Stimulated activated CD4-positive, alpha-beta T cell treated with anti-CD3 and anti-CD28 coated beads, Interleukin-1b, Interleukin-23, amount 100 ng/mL, for 1 hour (primary cell): ENCODE measurements at regions not wholly inside any gene's neighbourhood (a gene's known extent, or its start where the extent isn't known, plus 50 kb on each side); places are given as distances from the start of the nearest gene placed in this dataset.
"Not testable (repeated sequence)": the region's sequence is repeated elsewhere in the genome, so short reads cannot be mapped to it uniquely, and the experiment has no call there.

Experiments used
- DNase-seq, 2 donors: peaks; one replicate each; pipeline ENCODE4 v3.0.0-alpha.2; 2020; ENCODE audit warnings: low read depth in 2 of 2

DNA sequence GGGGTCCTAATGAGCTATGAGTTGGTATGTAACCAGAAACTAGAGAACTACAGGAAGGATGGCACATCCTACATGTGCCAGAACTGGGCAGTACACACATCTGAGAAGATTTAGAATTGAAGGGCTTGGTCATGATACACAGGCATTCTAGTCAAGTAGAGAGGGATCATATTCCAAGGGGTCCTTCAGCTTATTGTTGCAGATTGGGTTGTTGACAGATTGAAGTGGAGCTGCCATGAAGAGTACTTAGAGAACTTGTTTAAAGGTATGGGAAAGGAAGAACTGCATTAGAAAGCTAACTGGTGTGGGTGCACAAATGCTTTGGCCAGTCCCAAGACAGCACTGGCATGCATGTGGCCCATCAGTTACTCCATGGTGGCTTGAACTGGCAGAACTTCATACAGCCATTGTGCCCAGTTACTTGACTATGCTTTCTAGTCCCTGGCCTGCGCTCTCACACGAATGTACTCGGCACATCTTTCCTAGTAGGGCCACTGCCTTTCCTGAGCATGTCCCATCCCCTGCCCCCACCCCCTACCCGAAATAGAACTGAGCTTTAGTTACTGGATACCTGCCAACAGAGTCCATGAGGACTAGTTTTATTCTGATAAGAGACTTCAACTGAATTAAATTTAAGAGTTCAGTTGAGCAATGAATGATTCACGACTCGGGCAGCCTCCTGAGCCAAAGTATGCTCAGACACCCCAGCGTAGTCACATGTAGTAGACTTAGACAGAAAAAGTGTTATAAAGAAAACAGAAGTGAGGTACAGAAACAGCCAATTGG lies 64.0 kb downstream of the CCNG2 start:
- DNase-seq, result no peak

DNA sequence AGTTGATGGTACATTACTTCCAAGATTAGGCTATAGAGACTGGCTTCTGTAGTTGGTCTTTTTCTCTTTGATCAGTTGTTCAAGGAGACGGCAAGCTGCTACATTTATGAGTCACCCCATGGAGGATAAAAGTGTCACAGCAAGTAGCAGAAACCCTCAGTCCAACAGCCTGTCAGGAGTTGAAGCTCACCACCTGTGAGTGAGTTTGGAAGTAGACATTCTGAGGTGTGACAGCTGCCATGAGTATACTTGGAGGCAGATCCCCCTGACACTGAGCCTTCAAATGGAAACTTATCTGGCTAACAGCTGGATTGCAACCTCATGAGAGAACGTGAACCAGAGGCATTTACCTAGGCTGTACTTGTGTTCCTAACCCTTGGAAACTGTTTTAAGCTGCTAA lies 68.0 kb downstream of the CCNG2 start:
- no peak for DNase-seq

DNA sequence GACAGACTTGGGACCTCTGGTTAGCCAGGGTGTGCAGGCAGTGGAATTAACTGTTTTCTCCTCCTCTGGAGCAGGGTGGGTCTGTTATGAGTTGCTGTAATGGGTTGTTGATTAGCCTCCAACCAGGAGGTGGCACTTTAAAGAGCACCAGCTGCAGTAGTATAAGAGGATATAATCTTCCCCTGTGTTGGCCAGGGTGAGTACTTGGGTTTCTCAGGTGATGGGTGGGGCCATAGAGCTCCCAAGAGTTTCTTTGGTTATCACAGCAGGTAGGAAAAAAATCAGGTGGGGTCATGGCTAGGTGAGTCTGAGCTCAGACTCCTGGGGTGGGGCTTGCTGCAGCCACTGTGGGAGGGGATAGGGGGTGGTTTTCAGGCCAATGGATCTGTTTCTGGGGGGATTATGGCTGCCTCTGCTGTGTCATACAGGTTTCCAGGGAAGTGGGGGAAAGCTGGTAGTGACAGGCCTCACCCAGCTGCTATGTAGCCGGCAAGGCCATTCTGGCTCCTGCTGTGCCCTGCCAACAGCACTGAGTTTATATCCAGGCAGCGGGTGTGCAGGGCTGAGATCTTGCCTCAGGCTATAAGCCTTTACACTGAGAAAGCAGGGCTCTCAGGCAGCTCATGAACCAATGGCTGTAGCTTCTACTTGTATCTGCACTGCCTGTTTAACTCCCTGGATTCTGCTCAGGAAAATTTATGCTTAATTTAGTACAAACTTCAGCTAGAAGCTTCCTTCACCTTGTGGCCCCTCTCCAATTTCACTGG lies 70.1 kb downstream of the CCNG2 start:
- no peak for DNase-seq

DNA sequence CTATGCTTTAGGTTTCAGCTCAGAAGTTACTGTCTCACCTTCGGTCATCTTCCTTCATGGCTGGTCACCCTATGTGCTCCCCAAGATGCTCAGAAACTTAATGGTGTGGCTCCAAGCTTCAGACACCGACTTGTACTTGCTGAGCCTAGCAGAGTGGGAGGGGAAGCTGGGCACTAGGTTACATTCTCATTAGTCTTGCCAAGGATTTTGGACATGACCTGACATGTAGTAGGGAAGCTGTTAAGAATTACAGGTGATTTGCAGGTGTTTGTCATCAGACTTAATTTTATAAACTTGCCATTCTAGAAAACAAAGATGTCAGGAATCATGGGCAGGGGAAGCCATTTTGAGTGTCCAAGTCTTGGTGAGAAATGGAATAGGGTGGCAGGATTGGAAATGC lies 72.4 kb downstream of the CCNG2 start:
- DNase-seq, result no peak

DNA sequence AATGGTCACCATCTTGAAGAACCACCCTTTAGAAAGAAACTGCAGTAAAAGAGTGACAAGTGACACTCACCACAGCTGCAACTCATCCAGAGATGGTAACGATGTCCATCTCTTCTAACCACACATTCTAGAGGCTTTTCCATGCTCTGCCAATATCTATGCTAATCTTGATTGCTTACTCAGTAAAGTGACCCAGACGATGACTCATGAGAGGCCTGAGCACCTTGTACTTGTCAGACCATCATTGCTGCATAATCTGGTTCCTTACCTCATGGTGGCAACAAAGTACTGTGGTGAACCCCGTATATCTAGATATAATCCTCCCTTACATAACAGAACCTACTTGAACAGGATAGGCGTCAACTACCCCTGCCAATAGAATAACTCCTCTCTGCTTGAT lies 75.6 kb downstream of the CCNG2 start:
- no peak for DNase-seq

DNA sequence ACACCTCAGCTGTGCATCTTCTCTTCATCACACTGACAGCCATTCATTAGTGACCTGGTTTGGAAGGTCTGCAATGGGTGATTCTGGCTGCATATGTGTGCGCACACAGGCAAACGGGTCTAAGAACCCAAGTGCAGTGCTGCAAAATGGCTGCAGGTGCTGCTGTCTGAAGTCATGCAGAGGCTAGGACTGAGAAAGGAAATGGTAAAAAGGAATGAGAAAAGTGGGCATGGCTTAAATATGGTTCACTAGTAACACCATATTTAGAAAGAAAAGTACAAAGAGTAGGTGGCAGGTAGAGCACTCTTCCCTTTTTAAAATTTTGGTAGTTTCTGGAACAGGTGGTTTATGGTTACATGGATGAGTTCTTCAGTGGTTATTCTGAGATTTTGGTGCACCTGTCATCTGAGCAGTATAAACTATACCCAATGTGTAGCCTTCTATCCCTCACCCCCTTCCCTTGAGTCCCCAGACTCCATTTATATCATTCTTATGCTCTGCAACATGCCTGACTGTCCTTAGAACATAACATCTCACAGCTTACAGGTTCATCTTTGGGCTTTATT lies 78.4 kb downstream of the CCNG2 start:
- DNase-seq, result no peak

DNA sequence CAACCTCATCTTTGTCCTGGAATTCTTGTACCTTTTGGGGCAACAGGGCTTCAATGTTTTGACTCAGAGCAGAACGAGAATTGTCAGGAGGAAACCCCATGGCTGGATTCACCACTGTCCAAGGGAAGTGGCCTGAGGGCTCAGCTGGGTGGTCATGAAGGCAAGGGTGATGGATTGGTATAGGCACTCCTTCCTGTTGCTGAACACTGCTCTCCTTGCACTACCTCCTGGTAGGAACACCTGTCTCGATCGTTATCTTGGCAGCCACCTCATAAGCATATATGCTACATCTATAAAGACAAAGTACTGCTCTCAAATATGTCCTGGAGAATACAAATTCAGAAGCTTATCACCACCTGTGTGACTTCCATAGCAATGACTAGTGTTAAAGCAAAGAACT lies 79.8 kb downstream of the CCNG2 start:
- no peak for DNase-seq

DNA sequence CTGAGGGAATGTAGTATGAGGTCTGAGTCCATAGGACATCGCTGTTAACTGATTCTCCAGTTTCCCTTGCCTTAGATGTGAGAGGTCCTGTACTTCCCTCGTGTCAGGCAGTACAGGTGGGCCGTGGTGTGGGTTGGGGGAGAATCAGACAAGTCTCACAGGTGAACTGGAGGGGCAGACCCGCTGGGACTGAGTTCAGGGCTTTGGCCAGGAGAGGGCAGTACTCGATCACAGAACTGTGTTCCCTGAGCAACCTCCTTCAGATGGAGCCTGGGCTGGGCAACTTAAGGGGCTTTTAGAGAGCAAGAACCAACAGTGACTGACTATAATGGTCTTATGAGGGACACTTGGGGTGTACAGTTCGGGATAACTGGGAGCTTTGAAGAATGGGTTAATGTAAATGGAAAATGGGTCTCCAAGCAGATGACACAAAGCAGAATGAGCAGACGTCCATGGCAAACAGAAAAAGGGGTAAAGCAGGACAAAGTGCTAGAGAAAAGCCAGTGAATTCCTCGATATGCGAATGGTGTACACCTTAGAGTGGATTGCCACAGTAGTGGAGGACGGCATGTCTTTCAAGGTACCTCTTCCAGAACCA lies 83.6 kb downstream of the CCNG2 start:
- DNase-seq, result peak in 1 of 2 donors; percentile 38

DNA sequence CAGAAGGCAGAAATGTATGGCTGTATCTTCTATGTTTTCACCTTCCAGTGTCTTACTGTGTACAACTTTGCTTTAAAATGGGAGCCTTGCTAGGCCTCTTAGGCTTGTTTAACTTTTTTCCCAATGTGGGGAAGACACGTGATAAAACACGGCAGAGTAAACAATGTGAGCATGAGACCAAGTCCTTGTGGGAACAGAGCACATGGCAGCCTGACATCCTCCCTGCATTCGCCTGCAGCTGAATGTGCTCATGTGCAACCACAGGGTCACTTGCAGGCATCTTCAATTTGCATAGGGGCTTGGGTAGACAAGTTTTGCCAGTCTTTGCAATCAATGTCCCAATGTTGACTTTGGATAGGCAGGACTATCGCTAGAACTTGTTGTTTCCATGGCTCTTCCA lies 91.8 kb downstream of the CCNG2 start:
- no peak for DNase-seq

DNA sequence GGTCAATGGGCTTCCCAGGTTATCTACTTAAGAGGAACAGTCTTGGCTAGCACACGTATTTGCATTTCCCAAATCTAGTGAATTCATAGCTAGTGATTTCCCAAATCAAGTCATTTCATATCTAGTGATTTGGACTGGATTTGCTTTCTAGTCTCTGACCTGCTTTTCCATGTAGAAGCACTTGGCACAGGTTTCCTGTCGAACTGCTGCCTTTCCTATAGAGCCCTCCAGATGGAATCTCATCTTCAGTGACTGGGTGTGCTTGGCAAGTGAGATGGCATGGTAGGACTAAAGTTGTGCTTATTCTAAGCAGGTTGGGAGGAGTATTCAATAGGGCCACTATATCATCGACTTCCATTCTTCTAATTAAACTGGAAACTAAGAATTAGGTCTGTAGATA lies 94.7 kb downstream of the CCNG2 start:
- DNase-seq, result no peak

DNA sequence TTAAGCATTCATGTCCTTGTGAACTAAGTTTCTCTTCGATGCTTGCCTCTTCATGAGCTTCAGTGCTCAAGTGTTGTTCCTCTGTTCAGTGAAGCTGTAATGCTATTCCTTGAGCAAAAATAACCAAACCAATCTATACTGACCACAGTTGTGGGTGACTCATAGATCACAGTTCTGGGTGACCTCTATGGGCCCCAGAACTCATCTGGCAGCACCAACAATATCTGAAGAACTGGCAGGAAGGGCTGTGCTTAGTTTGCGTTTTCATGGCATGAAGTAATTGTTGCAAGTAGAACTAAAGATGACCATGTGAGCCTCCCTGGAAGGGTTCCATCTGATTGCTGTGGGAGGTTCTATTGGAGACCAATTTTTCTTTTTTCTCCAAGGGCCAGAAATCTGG lies 106.2 kb downstream of the CCNG2 start:
- no peak for DNase-seq

DNA sequence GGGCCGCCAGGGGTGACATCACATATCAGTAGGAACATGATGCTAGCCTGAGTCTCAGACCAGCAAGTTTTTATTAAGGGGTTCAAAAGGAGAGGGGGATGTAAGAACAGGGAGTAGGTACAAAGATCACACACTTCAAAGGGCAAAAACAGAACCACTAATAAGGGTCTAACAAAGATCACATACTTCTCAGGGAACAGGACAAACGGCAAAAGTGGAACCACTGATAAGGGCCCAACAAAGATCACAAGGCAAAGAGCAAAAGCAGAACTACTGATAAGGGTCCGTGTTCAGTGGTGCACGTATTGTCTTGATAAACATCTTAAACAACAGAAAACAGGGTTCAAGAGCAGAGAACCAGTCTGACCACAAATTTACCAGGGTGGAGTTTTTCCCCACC lies 107.0 kb downstream of the CCNG2 start:
- not testable (repeated sequence) for DNase-seq

DNA sequence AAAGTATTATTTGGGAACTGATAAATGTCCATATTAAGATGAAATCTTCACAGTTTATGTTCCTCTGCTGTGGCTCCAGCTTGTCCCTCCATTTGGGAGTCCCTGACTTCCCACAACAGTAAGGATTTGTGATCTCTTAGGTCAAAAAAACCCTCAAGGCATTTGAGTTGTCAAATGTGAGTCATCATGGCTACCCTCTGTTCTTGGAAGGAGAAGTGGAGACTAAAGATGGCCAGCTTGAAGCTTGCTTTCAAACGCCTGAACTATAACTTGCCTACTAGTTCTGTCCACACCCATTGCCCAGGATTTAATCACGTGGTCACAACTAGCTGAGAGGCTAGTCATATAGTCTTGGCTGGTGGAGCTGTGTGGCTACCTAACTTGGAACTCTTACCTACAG lies 107.8 kb downstream of the CCNG2 start:
- DNase-seq, result no peak

DNA sequence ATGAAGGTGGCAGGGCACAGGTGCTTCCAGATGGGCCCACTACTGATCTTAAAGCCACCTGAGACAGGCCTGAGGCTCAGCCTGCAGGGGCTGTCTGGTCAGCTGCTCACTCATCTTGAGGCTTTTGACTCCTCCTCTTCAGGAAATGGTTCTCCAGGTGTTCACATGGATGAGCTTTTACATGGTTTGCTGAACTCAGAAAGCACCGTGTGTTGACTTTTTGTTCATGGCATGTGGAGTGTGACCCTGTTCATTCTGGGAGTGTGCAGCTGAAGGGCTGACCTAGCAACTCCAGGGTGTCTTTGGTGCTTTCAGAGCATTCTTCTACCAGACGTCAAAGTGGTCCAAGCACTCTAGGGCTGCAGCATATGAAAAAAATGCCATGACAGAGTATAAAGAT lies 111.1 kb downstream of the CCNG2 start:
- no peak for DNase-seq

DNA sequence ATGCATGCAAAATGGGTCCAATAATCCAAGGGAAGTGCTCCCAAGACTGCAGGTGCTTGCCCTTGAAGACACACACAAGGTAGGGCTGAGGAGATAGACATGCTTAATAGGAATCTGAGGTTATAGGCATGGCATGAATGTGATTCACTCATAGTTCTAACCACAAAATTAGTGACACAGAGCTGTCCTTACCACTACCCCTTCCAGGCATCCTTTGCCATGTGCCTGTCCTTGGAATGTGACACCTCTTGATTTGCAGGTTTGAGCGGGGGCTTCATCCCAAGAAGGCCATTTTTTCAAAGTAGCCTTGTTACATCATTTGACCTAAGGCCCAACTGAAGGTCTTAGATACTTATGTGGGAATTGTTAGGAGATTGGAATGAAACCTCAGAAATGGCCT lies 112.5 kb downstream of the CCNG2 start:
- DNase-seq, result no peak

DNA sequence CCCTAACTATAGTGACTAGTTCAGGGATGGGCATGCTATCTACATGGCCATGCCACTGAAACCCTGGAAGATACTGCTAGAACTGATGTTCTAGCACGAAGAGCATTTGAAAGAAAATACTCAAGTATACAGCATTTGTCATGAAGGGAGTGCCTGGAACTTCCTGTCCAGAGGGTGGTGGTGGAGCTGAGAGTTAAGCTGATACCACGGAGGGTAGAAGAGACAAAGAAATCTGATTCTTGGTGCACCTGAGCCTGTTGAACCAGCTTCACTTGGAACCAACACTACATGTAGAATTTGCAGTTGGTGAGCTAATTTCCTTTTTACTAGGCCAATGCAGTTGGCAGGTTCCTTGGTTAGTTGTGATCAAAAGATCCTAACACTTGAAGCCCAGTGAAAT lies 116.4 kb downstream of the CCNG2 start:
- no peak for DNase-seq

DNA sequence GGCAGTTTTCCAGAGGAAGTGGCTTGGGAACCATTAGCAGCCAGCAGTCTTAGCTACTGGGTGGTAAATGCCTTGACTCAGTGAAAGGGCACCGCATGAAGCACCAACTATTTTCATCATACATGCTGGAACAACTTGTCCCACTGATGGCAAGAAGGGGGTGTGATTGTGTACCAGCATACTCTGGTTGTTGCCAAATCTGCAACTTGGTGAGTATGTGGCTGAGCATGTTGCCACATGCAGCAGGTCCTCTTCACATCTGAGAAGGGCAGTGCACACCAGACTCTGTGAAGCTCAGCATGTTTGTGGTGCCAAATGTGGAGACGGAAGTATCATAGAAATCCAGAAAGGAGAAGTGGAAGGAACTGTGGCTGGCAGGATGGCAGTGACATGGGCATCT lies 122.1 kb downstream of the CCNG2 start:
- not testable (repeated sequence) for DNase-seq

DNA sequence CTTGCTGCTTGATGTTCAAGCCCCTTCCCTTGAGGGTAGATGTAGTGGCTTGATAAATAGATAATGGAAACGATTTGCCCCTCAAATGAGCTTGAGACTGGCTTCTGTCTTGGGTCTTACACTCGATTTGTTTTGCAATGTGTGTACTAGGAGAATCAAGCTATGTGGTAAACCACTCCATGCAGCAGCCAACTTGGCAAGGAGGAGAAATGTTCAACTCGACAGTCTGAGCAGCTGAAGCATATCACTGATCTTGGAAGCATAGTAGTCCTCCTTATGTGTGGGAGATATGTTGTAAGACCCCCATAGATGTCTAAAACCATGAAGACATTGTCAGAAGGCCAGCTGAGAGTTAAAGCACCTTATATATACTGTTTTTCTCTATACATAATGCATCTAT lies 125.3 kb downstream of the CCNG2 start:
- no peak for DNase-seq

DNA sequence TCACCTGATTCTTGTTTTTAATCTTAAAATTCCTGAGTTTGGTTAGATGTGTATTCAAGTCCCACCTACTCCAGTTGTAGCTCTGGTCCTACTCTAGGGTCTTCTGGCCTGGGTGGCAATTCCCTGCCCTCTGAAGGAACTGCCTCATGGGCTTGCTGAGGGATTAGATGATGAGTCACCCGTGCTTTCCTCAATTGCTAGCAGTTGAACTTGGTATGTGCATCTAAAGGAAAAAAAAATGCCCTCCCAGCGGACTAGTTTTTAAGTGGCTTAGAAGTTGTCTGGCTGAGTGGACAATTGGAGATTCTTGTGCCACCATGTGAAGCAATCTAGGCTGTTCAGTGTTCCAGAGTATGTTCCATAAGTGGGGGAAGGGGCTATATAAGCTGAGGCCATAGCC lies 127.0 kb downstream of the CCNG2 start:
- DNase-seq, result no peak

DNA sequence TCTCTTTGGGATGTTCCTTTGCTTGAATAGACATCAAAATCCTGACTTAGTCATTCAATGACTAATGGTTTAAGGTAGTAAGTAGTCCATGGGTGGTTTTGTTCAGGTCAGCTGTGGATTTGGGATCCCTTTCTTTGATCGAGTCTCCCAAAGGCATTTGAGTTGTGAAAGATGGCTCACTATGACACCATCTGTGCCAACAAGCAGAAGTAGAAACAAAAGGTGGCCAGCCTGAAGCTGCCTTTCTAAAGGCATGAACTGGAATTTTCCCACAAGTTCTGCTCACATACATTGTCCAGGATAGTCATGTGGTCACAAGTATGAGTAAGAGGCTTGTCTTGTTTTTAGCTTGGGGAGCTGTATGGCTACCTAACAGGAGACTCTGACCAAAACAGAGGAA lies 129.9 kb downstream of the CCNG2 start:
- DNase-seq, result no peak

DNA sequence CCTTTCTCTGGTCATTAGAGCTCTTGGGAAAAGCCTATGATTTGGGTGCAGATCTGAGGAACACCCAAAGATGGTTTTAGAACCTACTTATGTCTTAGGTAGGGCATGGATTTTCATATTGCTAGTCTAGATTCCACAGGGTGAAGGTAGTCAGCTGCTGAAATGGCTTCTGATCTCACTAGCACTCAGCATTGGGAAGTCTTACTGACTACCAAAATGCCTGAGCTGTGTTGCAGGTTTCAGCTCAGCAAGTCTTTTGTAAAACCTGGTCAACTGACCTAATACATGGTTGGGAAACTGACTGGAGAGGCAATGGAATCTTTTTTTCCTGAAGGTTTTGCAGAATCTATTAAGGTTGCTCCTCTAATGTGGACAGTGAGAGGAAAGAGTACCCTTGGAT lies 136.4 kb downstream of the CCNG2 start:
- no peak for DNase-seq

DNA sequence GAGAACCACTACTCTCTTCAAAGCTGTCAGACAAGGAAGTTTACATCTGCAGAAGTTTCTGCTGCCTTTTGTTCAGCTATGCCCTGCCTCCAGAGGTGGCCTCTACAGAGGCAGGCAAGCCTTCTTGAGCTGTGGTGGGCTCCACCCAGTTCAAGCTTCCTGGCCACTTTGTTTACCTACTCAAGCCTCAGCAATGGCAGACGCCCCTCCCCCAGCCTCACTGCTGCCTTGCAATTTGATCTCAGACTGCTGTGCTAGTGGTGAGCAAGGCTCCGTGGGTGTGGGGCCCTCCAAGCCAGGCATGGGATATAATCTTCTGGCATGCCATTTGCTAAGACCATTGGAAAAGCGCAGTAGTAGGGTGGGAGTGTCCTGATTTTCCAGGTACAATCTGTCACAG lies 144.0 kb downstream of the CCNG2 start:
- DNase-seq, result not testable (repeated sequence)

DNA sequence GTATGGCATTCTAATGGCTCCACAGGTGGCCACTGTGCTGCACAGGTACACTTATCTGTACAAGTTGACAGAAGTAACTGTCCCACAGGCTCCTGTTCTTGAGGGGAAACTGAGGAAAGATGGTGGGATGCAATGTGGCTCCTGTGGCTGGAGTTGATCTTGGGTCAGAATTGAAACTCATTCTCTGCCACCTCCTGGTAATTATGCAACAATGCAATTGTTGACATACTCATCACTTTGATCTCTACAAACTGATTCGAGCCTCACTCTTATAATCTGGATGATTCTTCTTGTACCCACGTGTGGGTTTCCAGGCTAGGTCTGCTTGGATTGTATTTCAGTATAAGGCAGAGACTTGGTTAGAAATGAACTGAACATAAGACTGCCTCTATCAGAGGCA lies 148.8 kb downstream of the CCNG2 start:
- no peak for DNase-seq
